Ascending aorta (tissue), 2 donors: ENCODE measurements at regions not wholly inside any gene's neighbourhood (a gene's known extent, or its start where the extent isn't known, plus 50 kb on each side); places are given as distances from the start of the nearest gene placed in this dataset.

Source experiments
- DNase-seq, 2 donors: peaks; one replicate each; pipeline ENCODE4 v3.0.0-alpha.2; 2019; ENCODE audit warnings: low spot score in 2 of 2
- H3K27ac ChIP-seq, 2 donors: fragments of 200-600 bp; sonication (generic); one replicate each; pipeline ENCODE4 v1.5.1; 2016 to 2017; ENCODE audit warnings: mild to moderate bottlenecking in 1 of 2
- H3K27me3 ChIP-seq: fragments of 200-600 bp; sonication (generic); one replicate; pipeline ENCODE4 v1.5.1; 2017
- H3K36me3 ChIP-seq, 2 donors: fragments of 200-600 bp; sonication (generic); one replicate each; pipeline ENCODE4 v1.5.1; 2016
- H3K4me1 ChIP-seq, 2 donors: fragments of 200-600 bp; sonication (generic); one replicate each; pipeline ENCODE4 v1.5.1; 2016 to 2017; ENCODE audit warnings: mild to moderate bottlenecking in 1 of 2
- H3K4me3 ChIP-seq, 2 donors: fragments of 200-600 bp; sonication (generic); one replicate each; pipeline ENCODE4 v1.5.1; 2016 to 2017; ENCODE audit warnings: mild to moderate bottlenecking in 1 of 2
- H3K9me3 ChIP-seq, 2 donors: fragments of 200-600 bp; sonication (generic); one replicate each; pipeline ENCODE4 v1.5.1; 2016
- CTCF ChIP-seq, 3 experiments: fragments of 200-600 bp in 2 of 3; fragments of 450-650 bp in 1 of 3; sonication (generic) in 2 of 3; IDR thresholded peaks; one replicate each; pipeline ENCODE4 v1.5.1; 2016 to 2019; ENCODE audit warnings: antibody characterized with exemption in 3 of 3, mild to moderate bottlenecking in 1 of 3, moderate library complexity in 1 of 3
- intact Hi-C: fragments of 100-400 bp; cut with DNase I; formaldehyde crosslinking; loops from one replicate; pipeline ENCODE4 v1.15.1; 2023

GRCh38 chr2:138185827-138186226 is 221.6 kb downstream of the HNMT start:
- intact Hi-C loops = no loop called here
- H3K27ac ChIP-seq = no peak overlapping the region
- no peak for DNase-seq
- H3K4me1 ChIP-seq = no peaks in the 10 kb centered on the region
- no peaks in the 10 kb centered on the region for H3K27me3 ChIP-seq
- H3K4me3 ChIP-seq = no peak overlapping the region
- H3K9me3 ChIP-seq = no peaks in the 10 kb centered on the region
- TF ChIP-seq CTCF (IDR thresholded peaks at IDR 0.05) = no peak
- H3K36me3 ChIP-seq = no peaks in the 10 kb centered on the region

- intact Hi-C loops = no loop called here
- Histone ChIP-seq H3K9me3 (no peaks in the 10 kb centered on the region), H3K4me1 (no peaks in the 10 kb centered on the region), H3K27ac (no peak overlapping the region), H3K4me3 (no peak overlapping the region), H3K36me3 (no peaks in the 10 kb centered on the region), H3K27me3 (no peaks in the 10 kb centered on the region)
- DNase-seq = no peak
- TF ChIP-seq CTCF (IDR thresholded peaks at IDR 0.05) = no peak
Measured at GRCh38 chr2:138187221-138187620, 222.9 kb downstream of the HNMT start.

GRCh38 chr2:138190999-138191398 is 226.7 kb downstream of the HNMT start:
- Histone ChIP-seq H3K4me1 (no peaks in the 10 kb centered on the region), H3K36me3 (no peaks in the 10 kb centered on the region), H3K4me3 (no peak overlapping the region), H3K27ac (no peak overlapping the region), H3K27me3 (no peaks in the 10 kb centered on the region), H3K9me3 (no peaks in the 10 kb centered on the region)
- no peak for DNase-seq
- no peak for TF ChIP-seq CTCF (IDR thresholded peaks at IDR 0.05)
- intact Hi-C loops = no loop called here

GRCh38 chr2:138193416-138194213 is 229.3 kb downstream of the HNMT start:
- no peaks in the 10 kb centered on the region for H3K27me3 ChIP-seq

GRCh38 chr2:138201286-138201685 is 237.0 kb downstream of the HNMT start:
- Histone ChIP-seq H3K27ac (no peak overlapping the region), H3K9me3 (no peaks in the 10 kb centered on the region), H3K36me3 (no peaks in the 10 kb centered on the region), H3K27me3 (no peaks in the 10 kb centered on the region), H3K4me3 (no peak overlapping the region), H3K4me1 (no peaks in the 10 kb centered on the region)
- TF ChIP-seq CTCF (IDR thresholded peaks at IDR 0.05) = no peak
- DNase-seq = no peak
- intact Hi-C loops = no loop called here

More at GRCh38 chr2:138193416-138194213, 229.3 kb downstream of the HNMT start:
- Histone ChIP-seq H3K4me3 (no peak overlapping the region), H3K9me3 (no peaks in the 10 kb centered on the region), H3K27ac (no peak overlapping the region), H3K4me1 (no peaks in the 10 kb centered on the region), H3K36me3 (no peaks in the 10 kb centered on the region)
- intact Hi-C loops = no loop called here
- DNase-seq = no peak
- no peak for TF ChIP-seq CTCF (IDR thresholded peaks at IDR 0.05)
